HEK293 (cell line): ENCODE measurements at regions not wholly inside any gene's neighbourhood (a gene's known extent, or its start where the extent isn't known, plus 50 kb on each side); places are given as distances from the start of the nearest gene placed in this dataset.

Source experiments
- CTCF ChIA-PET: fragments of 350-600 bp; formaldehyde crosslinking; extraction: SDS; loops from one replicate; lab custom pipeline; 2021; ENCODE audit warnings: antibody characterized with exemption; lab: Yijun Ruan, JAX
- POLR2A ChIA-PET: fragments of 300-600 bp; formaldehyde crosslinking; extraction: SDS; loops from one replicate; lab custom pipeline; 2020; ENCODE audit warnings: antibody characterized with exemption, inconsistent platforms; lab: Yijun Ruan, JAX
- H3K27ac ChIP-seq: fragments of 200-500 bp; sonication (Bioruptor generic); 2 replicates; pipeline ENCODE4 v1.5.1; 2014; ENCODE audit warnings: low read depth, low read length, control low read depth, inconsistent platforms; ENCODE audit errors: extremely low read depth
- H3K36me3 ChIP-seq, 2 experiments: fragments of 200-500 bp in 1 of 2; sonication (Bioruptor generic) in 1 of 2; 1 replicate in 1 of 2; 2 replicates in 1 of 2; pipeline ENCODE4 v1.5.1; 2014 to 2017; ENCODE audit warnings: inconsistent platforms in 2 of 2, low read length in 2 of 2; ENCODE audit not compliant: control insufficient read depth in 2 of 2, insufficient read depth in 1 of 2
- H3K4me1 ChIP-seq: fragments of 200-500 bp; sonication (Bioruptor generic); 2 replicates; pipeline ENCODE4 v1.5.1; 2014; ENCODE audit warnings: mild to moderate bottlenecking, low read length, inconsistent platforms; ENCODE audit not compliant: control insufficient read depth, insufficient read depth
- H3K4me3 ChIP-seq: 2 replicates; pipeline ENCODE4 v1.5.1; 2011; ENCODE audit warnings: low read depth, mild to moderate bottlenecking, control low read depth, low read length, moderate library complexity
- H3K9me3 ChIP-seq: fragments of 200-500 bp; sonication (Bioruptor generic); 2 replicates; pipeline ENCODE4 v1.5.1; 2014; ENCODE audit warnings: low read depth, low read length, inconsistent platforms; ENCODE audit not compliant: control insufficient read depth, insufficient read depth
- IKZF3 ChIP-seq: fragments of 450-650 bp; IDR thresholded peaks from 2 replicates; pipeline ENCODE4 v1.5.0; 2018; ENCODE audit warnings: missing biosample characterization, mild to moderate bottlenecking, missing genetic modification characterization, moderate library complexity
- PBX3 ChIP-seq: sonication (generic); formaldehyde crosslinking; IDR thresholded peaks from 2 replicates; pipeline ENCODE4 v1.8.1; 2022; ENCODE audit warnings: mild to moderate bottlenecking, moderate library complexity, missing genetic modification reagents
- SALL2 ChIP-seq: fragments of 450-650 bp; formaldehyde crosslinking; IDR thresholded peaks from 2 replicates; pipeline ENCODE4 v1.5.0; 2017; ENCODE audit warnings: missing biosample characterization, mild to moderate bottlenecking, missing genetic modification characterization, borderline replicate concordance
- ZBTB1 ChIP-seq: fragments of 450-650 bp; formaldehyde crosslinking; IDR thresholded peaks from 2 replicates; pipeline ENCODE4 v1.5.1; 2016; ENCODE audit warnings: missing biosample characterization, missing genetic modification characterization
- ZFP3 ChIP-seq: fragments of 450-650 bp; formaldehyde crosslinking; IDR thresholded peaks from 2 replicates; pipeline ENCODE4 v1.5.1; 2016; ENCODE audit warnings: low read depth, missing biosample characterization, missing genetic modification characterization
- ZNF10 ChIP-seq: fragments of 450-650 bp; formaldehyde crosslinking; IDR thresholded peaks from 2 replicates; pipeline ENCODE4 v1.5.1; 2017; ENCODE audit warnings: missing biosample characterization, missing genetic modification characterization
- ZNF138 ChIP-seq: fragments of 450-650 bp; formaldehyde crosslinking; IDR thresholded peaks from 2 replicates; pipeline ENCODE4 v1.5.1; 2016; ENCODE audit warnings: missing biosample characterization, missing genetic modification characterization, borderline replicate concordance
- ZNF19 ChIP-seq: fragments of 450-650 bp; formaldehyde crosslinking; IDR thresholded peaks from 2 replicates; pipeline ENCODE4; 2016; ENCODE audit warnings: missing biosample characterization, missing genetic modification characterization, low read depth
- ZNF202 ChIP-seq: fragments of 450-650 bp; formaldehyde crosslinking; IDR thresholded peaks from 2 replicates; pipeline ENCODE4 v1.5.1; 2016; ENCODE audit warnings: missing biosample characterization, missing genetic modification characterization, borderline replicate concordance
- ZNF214 ChIP-seq: fragments of 450-650 bp; formaldehyde crosslinking; IDR thresholded peaks from 2 replicates; pipeline ENCODE4 v1.5.1; 2017; ENCODE audit warnings: missing biosample characterization, mild to moderate bottlenecking, missing genetic modification characterization, borderline replicate concordance
- ZNF223 ChIP-seq: fragments of 450-650 bp; formaldehyde crosslinking; IDR thresholded peaks from 2 replicates; pipeline ENCODE4 v1.5.1; 2016; ENCODE audit warnings: missing biosample characterization, missing genetic modification characterization
- ZNF26 ChIP-seq: fragments of 450-650 bp; formaldehyde crosslinking; IDR thresholded peaks from 2 replicates; pipeline ENCODE4 v1.5.1; 2016; ENCODE audit warnings: missing biosample characterization, missing genetic modification characterization
- ZNF280C ChIP-seq: fragments of 450-650 bp; formaldehyde crosslinking; IDR thresholded peaks from 2 replicates; pipeline ENCODE4 v1.5.1; 2016; ENCODE audit warnings: missing biosample characterization, missing genetic modification characterization
- ZNF302 ChIP-seq: fragments of 450-650 bp; formaldehyde crosslinking; IDR thresholded peaks from 2 replicates; pipeline ENCODE4 v1.5.1; 2016; ENCODE audit warnings: missing biosample characterization, missing genetic modification characterization, low read depth
- ZNF341 ChIP-seq: fragments of 450-650 bp; formaldehyde crosslinking; IDR thresholded peaks from 2 replicates; pipeline ENCODE4; 2016; ENCODE audit warnings: low read depth, missing biosample characterization, missing genetic modification characterization
- ZNF423 ChIP-seq: fragments of 450-650 bp; formaldehyde crosslinking; IDR thresholded peaks from 2 replicates; pipeline ENCODE4 v1.5.1; 2016; ENCODE audit warnings: missing biosample characterization, missing genetic modification characterization
- ZNF48 ChIP-seq: fragments of 450-650 bp; formaldehyde crosslinking; IDR thresholded peaks from 2 replicates; pipeline ENCODE4 v1.5.1; 2016; ENCODE audit warnings: missing biosample characterization, missing genetic modification characterization
- ZNF488 ChIP-seq: fragments of 450-650 bp; formaldehyde crosslinking; IDR thresholded peaks from 2 replicates; pipeline ENCODE4 v1.5.1; 2016; ENCODE audit warnings: missing biosample characterization, missing genetic modification characterization
- ZNF510 ChIP-seq: fragments of 450-650 bp; formaldehyde crosslinking; IDR thresholded peaks from 2 replicates; pipeline ENCODE4 v1.5.1; 2018; ENCODE audit warnings: mild to moderate bottlenecking, missing genetic modification characterization, missing biosample characterization; ENCODE audit not compliant: insufficient replicate concordance
- ZNF521 ChIP-seq: fragments of 450-650 bp; formaldehyde crosslinking; IDR thresholded peaks from 2 replicates; pipeline ENCODE4 v1.5.1; 2017; ENCODE audit warnings: missing biosample characterization, mild to moderate bottlenecking, missing genetic modification characterization
- ZNF600 ChIP-seq: fragments of 450-650 bp; formaldehyde crosslinking; IDR thresholded peaks from 2 replicates; pipeline ENCODE4 v1.5.1; 2016; ENCODE audit warnings: missing biosample characterization, missing genetic modification characterization
- ZNF610 ChIP-seq: fragments of 450-650 bp; formaldehyde crosslinking; IDR thresholded peaks from 2 replicates; pipeline ENCODE4 v1.5.1; 2016; ENCODE audit warnings: missing biosample characterization, missing genetic modification characterization, borderline replicate concordance
- ZNF645 ChIP-seq: fragments of 450-650 bp; formaldehyde crosslinking; IDR thresholded peaks from 2 replicates; pipeline ENCODE4; 2016; ENCODE audit warnings: missing biosample characterization, missing genetic modification characterization
- ZNF701 ChIP-seq: fragments of 450-650 bp; formaldehyde crosslinking; IDR thresholded peaks from 2 replicates; pipeline ENCODE4 v1.5.1; 2016; ENCODE audit warnings: missing biosample characterization, missing genetic modification characterization
- ZNF785 ChIP-seq: fragments of 450-650 bp; formaldehyde crosslinking; IDR thresholded peaks from 2 replicates; pipeline ENCODE4 v1.5.1; 2016; ENCODE audit warnings: missing biosample characterization, missing genetic modification characterization
- ZSCAN23 ChIP-seq: fragments of 450-650 bp; formaldehyde crosslinking; IDR thresholded peaks from 2 replicates; pipeline ENCODE4 v1.5.1; 2016; ENCODE audit warnings: missing biosample characterization, missing genetic modification characterization

- TF ChIP-seq ZNF302 (tag by site-specific recombination), result no peak
- no peak for TF ChIP-seq ZNF645 (tag by site-specific recombination)
- TF ChIP-seq ZNF600 (tag by site-specific recombination), result no peak
- no peak for TF ChIP-seq ZNF510 (tag by site-specific recombination)
- TF ChIP-seq, all 188 proteins: peak for 0
Observed at GRCh38 chr4:145352438-145353145, 129.1 kb upstream of the SMAD1 start (continued).

GRCh38 chr4:145351922-145352321 lies 129.7 kb upstream of the SMAD1 start:
- Histone ChIP-seq H3K4me3 (no peak overlapping the region), H3K27ac (no peak overlapping the region), H3K4me1 (no peaks in the 10 kb centered on the region), H3K36me3 (no peaks in the 10 kb centered on the region), H3K9me3 (no peaks in the 10 kb centered on the region)
- POLR2A ChIA-PET, result no interaction called here
- CTCF ChIA-PET, result no interaction called here
- TF ChIP-seq ZNF138 (tag by site-specific recombination) (no peak), ZNF610 (no peak), ZNF645 (tag by site-specific recombination) (no peak), SALL2 (tag by site-specific recombination) (no peak), ZSCAN23 (tag by site-specific recombination) (no peak), ZNF223 (tag by site-specific recombination) (no peak), ZNF521 (tag by site-specific recombination) (no peak), ZNF341 (tag by site-specific recombination) (no peak), ZNF202 (tag by site-specific recombination) (no peak), IKZF3 (tag by site-specific recombination) (no peak), ZBTB1 (tag by site-specific recombination) (no peak), ZNF701 (tag by site-specific recombination) (no peak)

GRCh38 chr4:145351162-145351561 lies 130.5 kb upstream of the SMAD1 start:
- no peaks in the 10 kb centered on the region for H3K36me3 ChIP-seq
- CTCF ChIA-PET, result no interaction called here
- H3K4me3 ChIP-seq, result no peak overlapping the region
- POLR2A ChIA-PET, result no interaction called here
- H3K27ac ChIP-seq, result no peak overlapping the region
- no peaks in the 10 kb centered on the region for H3K9me3 ChIP-seq
- H3K4me1 ChIP-seq, result no peaks in the 10 kb centered on the region
- no peak for TF ChIP-seq PBX3 (CRISPR knock-in tag)
- TF ChIP-seq ZNF48, result no peak
- TF ChIP-seq ZNF423, result no peak
- no peak for TF ChIP-seq ZNF488 (tag by site-specific recombination)
- TF ChIP-seq ZNF280C, result no peak
- TF ChIP-seq ZNF214 (tag by site-specific recombination), result no peak
- no peak for TF ChIP-seq ZNF10 (tag by site-specific recombination)
- TF ChIP-seq ZNF19 (tag by site-specific recombination), result no peak
- TF ChIP-seq ZNF26 (tag by site-specific recombination), result no peak
- TF ChIP-seq ZNF600 (tag by site-specific recombination), result no peak
- TF ChIP-seq ZNF785 (tag by site-specific recombination), result no peak
- no peak for TF ChIP-seq ZFP3 (tag by site-specific recombination)
